GM12874 (cell line): ENCODE measurements at regions not wholly inside any gene's neighbourhood (a gene's known extent, or its start where the extent isn't known, plus 50 kb on each side); places are given as distances from the start of the nearest gene placed in this dataset.

Experiments
- TF ChIP-seq, protein P1 (sequence below): IDR thresholded peaks from 2 replicates; pipeline ENCODE4 v1.5.1; 2011; ENCODE audit warnings: low read depth, mild to moderate bottlenecking, control low read depth, low read length, moderate library complexity; ENCODE audit not compliant: insufficient read depth

DNA sequence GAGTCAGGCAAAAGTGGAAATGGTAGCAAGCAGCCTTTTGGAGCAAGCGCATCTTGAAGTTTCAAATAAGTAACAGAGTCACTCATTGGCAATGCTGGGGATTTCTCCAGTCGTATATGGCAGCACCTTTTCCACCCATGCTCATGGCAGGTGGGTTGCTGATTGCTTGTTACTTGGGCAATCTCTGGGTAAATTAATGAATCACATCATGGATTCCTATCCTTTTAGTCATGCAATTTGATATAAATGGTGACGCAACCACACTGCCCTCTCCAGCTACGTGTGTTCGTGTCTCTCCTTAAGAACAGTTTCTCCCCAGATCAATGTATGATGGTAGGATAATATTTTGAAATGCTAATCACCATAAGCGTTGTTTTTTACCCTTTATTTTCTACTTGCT, 339.9 kb upstream of the KCNH8 start:
- TF ChIP-seq, protein P1, sequence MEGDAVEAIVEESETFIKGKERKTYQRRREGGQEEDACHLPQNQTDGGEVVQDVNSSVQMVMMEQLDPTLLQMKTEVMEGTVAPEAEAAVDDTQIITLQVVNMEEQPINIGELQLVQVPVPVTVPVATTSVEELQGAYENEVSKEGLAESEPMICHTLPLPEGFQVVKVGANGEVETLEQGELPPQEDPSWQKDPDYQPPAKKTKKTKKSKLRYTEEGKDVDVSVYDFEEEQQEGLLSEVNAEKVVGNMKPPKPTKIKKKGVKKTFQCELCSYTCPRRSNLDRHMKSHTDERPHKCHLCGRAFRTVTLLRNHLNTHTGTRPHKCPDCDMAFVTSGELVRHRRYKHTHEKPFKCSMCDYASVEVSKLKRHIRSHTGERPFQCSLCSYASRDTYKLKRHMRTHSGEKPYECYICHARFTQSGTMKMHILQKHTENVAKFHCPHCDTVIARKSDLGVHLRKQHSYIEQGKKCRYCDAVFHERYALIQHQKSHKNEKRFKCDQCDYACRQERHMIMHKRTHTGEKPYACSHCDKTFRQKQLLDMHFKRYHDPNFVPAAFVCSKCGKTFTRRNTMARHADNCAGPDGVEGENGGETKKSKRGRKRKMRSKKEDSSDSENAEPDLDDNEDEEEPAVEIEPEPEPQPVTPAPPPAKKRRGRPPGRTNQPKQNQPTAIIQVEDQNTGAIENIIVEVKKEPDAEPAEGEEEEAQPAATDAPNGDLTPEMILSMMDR = no peak

GRCh38 chr3:18807593-18807992, 340.7 kb upstream of the KCNH8 start:
- TF ChIP-seq, protein P1 = no peak

DNA sequence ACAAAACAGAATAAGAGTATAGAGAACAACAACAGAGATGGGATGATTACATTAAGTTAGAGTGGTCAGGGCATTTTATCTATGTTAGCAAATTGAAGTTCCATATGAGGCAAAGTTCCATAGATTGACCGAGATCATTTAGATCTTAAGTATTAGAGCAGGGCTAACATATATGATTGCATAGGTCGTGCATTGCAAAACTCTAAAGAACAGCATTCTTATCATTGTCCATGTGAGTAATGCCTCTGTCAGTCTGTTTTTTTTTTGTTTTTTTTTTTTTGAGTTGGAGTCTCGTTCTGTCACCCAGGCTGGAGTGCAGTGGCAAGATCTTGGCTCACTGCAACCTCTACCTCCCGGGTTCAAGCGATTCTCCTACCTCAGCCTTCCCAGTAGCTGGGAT, 341.7 kb upstream of the KCNH8 start:
- TF ChIP-seq, protein P1 = no peak

GRCh38 chr3:18797378-18797777, 350.9 kb upstream of the KCNH8 start:
- TF ChIP-seq, protein P1 = no peak

DNA sequence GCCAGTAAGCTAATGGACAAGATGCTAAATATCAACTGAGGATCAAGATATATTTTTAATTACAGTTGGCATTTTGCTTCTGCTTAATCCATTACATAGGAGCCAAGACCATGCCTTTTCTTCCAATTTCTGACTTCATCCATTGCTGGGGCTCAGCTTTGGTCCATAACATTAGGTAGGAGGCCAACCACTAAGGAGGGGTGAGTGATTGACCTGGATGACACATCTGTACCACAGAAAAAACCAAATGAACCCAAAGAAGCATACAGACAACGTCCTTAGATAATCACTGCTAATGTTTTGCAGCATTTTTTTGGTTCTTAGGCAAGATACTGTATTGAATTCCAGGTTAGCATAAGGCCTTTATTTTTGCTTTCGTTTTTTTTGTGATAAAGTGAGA, 353.2 kb upstream of the KCNH8 start:
- TF ChIP-seq, protein P1 = no peak

- TF ChIP-seq, protein P1 = no peak
These were observed 356.6 kb upstream of the KCNH8 start for GRCh38 chr3:18791752-18792151.

DNA sequence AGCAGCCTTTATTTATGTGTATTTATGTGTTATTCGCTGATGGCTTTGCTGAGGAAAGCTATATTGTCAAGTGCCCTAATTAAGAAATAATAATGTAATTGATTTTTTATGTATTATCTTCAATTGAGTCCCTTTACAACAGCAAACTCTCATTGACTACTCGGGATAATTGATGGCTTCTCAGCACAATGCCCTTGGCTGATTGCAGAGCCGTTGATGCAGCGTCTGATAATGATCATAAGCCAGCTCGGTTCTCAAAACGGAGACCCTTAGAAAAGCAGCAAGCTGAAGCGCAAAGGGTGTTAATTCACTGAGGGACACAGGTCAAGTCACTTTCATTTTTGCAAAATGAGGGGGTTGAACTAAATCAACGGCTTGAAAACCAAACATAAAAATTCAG, 357.1 kb upstream of the KCNH8 start:
- TF ChIP-seq, protein P1 = no peak

GRCh38 chr3:18790384-18790783, 357.9 kb upstream of the KCNH8 start:
- TF ChIP-seq, protein P1 = no peak
